HG02610 (cell line): ENCODE measurements at regions not wholly inside any gene's neighbourhood (a gene's known extent, or its start where the extent isn't known, plus 50 kb on each side); places are given as distances from the start of the nearest gene placed in this dataset.
"Not testable (repeated sequence)": the region's sequence is repeated elsewhere in the genome, so short reads cannot be mapped to it uniquely, and the experiment has no call there.

Experiments
- ATAC-seq: cut with Tn5 transposase; IDR thresholded peaks from one replicate; pipeline ENCODE4 v1.9.1; 2021; ENCODE audit warnings: mild to moderate bottlenecking, moderate library complexity; ENCODE audit not compliant: unreplicated experiment

DNA sequence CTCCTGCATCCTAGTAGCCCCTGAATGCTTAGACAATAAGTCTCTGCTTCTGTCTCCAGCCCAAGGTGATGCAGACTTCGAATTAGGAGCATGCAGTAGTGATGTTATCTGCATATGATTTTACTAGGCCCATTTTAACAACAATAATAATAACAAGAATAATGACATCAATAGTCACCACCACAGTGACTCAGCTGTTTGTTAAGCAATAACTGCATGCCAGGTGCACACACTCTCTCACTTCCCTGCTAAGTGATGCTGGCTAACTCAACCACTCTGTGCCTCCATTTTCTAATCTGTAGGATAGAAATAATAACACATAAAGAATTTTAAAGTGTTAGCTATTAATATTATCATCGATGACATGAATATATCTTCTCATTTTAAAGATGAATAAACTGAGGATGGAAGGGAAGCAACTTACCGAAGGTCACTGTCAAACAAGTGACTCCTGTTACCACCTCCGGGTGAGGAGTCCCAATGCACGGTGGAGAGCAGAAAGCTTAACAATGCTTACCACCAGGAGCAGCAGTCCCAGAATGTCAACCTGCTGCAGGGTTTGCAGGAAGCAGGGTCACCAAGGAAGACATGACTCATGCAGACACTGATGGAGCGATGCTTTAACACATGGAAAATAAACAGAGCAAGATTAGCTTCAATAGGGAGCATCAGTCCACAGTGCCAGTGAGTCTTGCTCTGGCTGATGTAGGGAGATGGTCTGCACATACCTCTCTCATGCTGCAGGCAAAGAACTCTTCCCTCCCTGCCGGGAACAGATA is 290.2 kb downstream of the SPATA17 start:
- ATAC-seq = no peak

DNA sequence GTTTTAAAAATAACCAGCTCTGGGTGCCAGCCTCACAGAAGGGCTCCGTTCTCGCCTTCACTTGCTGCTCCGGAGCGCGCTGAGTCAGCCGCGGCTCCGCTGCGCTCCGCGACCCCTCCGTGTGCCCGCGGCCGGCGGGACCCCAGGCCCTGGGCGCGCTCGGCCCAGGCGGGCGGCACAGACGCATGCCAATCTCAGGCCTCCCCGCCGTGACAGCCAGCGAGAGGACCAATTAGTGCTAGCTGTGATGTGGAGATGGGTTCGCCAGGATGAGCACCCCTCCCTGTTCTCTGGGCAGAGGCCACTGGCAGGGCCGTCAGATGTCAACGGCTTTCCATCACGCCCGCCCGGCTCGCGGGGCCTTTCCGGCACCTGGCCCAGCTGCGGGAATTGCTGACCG is 293.8 kb downstream of the SPATA17 start:
- ATAC-seq = no peak

DNA sequence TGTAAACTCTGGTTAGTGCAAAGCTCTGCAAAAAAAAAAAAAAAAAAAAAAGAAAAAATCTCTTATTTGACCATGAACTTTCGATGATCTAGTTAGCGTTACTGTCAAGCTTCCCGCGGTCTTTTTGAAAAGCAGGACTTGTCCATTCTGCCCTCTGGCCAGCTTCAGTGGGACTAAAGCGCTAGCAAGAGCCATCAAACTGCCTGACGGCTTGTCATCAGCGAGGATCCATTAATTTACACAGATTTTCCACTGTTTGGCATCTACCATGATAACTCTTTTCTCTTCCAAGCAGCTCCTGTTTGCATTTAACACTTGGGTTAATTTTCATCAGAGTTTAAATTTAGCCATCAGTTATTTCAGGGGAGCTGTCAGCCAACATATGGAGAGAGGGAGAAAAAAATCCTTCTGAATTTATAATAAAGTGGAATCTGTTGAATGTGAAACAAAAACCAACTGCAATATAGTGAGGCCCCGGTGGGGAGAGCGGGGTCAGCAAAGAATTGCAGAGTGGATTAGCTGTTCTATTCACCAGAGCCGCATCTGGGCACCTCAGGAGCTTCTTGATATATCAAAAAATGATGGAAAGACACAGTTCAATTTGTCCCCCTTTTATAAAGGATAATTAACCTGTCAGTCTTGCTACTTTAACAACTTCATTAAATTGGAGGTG is 298.2 kb downstream of the SPATA17 start:
- ATAC-seq = no peak

DNA sequence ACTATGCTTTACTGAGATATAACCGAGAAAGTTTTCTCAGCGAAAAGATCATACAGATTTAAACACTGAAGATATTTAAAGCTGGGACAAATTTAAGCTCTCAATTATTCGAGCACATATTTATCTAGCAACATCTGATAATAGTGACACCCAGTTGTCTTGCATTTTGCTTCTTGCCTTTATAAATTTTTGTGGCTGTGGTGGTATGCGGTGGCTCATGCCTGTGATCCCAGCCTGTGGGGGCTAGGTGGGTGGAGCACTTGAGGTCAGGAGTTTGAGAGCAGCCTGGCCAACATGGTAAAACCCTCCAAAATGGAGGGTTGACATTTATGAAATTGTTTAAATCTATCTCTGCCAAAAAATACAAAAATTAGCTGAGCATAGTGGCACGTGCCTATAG is 312.2 kb downstream of the SPATA17 start:
- no peak for ATAC-seq

DNA sequence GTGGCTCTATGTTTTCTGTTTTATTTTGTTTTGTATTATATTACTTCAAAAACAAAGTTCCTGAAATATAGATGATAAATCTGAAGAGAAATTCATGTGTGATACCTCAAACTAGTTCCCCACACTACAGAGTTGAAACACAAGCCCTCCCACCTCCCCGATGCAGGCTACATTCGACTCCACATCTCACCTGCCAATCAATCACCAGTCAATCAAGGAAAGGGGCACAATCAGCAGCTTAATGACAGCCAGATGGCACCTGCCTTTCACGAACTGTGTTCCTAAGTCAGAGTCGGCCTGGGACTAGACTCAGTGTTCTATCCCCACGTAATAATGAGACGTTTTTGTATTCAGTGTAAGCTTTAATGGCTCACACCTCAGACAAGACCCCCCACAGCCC is 313.4 kb downstream of the SPATA17 start:
- no peak for ATAC-seq

DNA sequence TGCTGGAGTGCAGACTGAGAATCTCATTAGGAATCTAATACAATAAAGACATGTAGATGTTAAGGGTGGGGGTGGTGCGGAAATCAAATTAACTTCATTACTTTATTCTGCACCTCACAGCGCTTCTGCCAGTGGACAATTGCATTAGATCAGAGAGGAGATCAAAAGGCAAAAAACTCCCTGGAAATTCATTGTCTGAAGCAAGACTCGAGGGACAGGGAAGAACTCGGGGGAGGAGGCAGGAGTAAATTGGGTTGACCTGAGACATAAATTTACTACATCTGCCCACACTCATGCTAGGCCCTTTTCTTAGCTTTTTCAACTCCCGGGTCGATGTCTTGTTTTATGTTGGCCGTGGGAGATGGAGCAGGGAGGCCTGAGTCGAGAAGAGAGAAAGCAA is 315.4 kb downstream of the SPATA17 start:
- ATAC-seq = no peak

DNA sequence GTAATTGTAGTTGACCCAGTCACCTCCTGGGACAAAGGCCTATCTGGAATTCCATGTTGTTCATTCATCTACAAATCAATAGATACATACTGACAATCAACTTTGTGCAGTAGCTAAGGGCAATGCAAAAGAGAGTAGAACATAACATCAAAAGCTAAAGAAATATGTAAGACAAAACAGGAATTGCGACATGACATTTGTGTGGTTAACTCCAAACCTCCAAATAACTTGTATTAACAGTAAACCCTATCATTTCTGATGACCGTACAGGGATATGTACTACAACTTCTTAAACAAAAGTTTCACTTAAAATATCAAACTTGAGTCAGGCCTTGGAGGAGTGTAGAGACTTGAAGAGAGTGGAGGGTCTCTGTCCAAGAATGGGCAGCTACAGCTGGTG is 317.6 kb downstream of the SPATA17 start:
- ATAC-seq = no peak

DNA sequence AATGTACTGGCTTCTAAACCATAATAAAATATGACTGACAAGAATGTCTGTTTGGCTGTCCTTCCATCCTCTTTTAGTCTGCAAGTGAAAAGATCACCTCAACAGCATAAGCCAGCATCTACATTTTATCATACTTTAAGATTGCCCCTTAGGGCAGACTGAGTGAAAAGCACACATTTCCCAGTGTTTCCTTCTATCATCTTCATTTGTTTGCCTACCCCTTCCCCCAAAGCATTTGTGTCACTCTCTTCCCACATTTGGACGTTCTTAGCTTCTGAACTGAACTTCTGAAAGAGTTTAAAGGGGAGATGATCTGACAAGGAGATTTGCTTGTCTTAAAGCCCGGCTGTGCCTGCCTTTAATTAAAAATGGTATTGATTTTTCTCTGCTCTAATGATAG is 322.2 kb downstream of the SPATA17 start:
- ATAC-seq = no peak

DNA sequence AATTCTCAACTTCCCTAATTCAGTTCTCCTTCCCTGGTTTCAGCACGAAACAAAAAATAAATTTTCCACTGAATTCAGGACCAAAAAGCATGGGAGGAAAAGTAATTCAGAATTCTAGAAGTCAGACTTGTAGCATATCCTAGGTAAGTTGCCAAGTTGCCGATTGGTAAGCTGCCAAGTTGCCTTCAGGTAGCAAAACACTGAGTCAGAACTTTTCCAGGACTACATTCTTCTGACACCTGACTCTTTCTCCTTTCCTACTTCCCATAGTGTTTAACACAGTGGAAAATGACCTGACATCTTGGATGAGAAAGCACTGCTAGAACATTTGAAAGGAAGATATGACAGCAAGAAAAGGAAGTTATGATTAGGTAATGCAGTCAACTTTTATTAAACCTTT is 322.8 kb downstream of the SPATA17 start:
- no peak for ATAC-seq

DNA sequence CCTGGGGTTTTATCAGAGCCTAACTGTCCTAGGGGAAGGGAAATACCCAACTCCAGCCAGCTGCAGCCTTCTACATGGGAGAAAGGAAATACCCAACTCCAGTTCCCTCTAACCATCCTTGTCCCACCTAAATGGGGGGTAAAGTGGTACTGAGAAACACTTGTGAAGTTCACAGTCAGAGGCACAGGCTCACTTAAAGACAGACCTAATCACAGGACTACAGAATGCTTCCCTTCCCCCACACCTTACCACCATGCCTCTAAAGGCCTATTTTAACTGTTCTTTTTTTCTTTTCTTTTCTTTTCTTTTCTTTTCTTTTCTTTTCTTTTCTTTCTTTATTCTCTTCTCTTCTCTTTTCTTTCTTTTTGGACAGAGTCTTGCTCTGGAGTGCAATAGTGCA is 324.6 kb downstream of the SPATA17 start:
- ATAC-seq = no peak

DNA sequence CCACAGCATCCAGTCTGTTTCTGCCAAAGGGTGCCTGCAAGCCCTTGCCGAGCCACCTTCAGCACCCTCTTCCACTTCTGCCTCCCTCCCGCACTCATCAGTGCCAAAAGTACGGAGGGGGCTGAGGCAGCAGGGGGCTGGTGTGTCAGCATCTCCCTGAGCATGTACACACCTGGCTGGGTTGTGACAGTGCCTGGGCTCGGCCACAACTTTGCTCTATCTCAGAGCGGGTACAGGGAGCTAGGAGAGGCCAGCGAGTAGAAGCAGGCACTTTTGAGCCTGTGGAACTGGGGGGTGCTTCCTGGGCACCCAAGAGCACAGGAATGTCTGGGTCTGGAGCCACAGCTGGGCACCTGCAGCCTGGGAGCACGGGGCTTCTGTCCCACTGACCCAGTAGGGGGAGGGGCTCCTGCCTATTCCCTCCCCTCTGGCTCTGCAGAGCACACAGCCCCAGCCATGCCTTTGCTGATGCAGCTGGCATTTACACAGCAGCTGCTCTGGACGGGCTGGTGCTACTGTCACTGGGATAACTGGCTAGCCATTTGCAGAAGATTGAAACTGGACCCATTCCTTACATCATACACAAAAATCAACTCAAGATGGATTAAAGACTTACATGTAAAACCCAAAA is 319.8 kb upstream of the RRP15 start:
- no peak for ATAC-seq

DNA sequence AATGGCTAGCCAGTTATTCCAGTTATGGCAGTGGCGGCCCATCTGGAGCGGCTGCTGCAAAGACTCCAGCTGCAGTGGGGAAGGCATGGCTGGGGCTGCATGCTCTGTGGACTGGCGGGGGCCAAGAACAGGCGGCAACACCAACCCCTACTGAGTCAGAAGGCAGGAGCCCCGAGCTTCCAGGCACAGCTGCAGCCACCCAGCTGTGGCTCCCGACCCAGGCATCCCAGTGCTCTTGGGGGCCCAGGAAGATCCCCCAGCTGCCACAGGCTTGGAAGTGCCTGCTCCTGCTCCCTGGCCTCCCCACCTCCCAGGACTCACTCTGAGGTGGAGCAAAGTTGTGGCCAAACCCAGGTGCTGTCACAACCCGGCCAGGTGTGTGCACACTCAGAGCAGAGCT is 317.0 kb upstream of the RRP15 start:
- ATAC-seq = no peak

DNA sequence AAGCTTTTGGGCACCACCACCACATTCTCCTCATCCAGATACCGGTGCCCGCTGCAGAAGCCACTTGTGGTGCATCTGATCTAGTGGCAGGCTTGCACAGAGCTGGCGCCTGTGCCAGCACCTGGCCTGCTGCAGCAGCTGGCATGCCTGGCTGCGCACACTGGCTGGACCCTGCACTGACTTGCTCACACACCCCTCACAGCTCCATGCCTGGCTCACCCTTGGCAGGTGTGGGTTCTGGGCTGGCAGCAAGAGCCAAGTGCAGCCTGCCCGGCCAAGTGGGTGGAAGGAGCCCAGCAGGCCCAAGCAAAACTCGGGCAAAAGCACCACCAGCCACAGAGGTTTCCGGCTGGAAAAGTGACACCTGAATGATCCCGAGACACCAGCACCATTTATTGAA is 315.7 kb upstream of the RRP15 start:
- no peak for ATAC-seq

DNA sequence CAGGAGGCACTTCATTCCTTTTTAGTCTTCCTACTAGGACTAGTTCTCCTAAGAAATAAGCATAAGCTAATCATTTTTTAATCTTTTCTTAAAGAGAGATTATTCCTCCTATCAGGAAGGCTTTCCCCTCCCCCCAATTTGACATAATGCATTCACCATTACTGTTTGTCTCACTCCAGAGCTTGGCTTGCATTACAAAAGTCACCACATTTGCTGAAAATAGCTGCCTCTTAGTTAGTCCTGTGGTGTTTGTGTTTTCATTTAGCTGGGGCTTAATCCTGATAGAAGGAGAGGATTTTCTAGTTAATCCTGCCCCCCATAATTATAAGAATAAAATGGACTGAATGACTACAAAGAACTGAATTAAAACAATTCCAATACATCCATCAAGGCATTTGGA is 307.1 kb upstream of the RRP15 start:
- no peak for ATAC-seq

DNA sequence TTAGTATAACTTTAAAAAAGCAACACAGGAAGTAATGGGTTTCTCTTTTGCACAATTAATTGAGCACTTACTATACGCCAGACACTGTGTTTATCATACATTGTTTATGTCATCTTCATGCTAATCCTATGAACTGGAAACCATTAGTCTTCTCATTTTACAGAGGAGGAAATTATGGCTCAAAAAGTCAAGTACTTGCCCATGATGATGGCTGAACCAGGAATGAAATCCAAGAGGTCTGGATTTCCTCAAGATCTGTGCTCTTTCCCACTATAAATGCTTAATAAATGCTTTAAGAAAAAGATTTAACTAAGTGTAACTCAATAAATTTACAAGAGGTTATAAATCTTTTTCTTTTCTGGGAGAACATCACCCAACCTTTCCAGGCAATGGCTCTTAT is 303.7 kb upstream of the RRP15 start:
- no peak for ATAC-seq

DNA sequence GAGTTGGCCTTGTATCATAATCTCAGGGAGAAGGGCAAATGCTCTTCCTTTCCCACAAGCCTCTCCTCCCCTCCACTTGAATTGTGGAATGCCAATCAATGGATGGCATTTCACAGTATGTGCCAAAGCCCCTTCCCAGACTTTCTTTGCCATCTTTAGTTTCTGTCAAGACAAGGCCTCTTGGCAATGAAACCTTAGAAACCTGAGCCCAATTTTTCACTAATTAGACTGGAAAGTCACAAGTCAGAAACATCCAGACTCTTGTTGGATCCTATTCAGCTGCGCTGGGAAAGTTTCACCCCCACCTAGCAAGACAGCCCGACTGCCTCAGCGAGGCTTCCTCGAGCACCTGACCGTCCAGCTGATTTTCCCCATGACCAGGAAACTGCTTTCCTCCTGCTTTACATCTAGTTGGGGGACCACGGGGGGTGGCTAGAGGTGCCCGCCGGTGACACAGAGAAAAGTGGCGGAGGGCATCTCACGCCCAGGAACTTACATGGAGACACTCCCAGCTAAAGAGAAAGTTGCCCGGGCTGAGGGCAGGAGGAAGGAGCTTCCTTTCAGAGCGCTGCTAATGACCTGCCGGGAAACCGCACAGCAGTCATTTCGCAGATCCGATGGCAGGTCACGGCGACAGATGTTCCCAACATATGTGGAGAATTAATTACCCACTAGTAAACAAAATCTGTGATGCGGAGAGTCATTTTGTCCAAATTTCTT is 302.6 kb upstream of the RRP15 start:
- no peak for ATAC-seq

DNA sequence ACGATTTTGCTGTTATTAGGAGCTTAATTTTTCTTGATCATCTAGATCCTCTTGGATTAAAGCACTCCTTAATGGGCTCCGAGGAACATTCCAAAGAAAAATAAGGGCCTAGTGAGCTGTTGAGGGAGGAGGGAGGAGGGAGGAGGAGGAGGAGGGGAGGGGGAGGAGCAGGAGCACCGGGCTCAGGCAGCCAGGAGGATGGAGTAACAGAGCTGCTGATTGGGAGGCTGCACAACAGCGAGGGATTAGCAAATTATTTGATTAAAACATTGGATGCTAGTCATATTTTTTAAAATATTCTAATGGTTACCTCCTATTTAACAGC is 302.1 kb upstream of the RRP15 start:
- no peak for ATAC-seq

DNA sequence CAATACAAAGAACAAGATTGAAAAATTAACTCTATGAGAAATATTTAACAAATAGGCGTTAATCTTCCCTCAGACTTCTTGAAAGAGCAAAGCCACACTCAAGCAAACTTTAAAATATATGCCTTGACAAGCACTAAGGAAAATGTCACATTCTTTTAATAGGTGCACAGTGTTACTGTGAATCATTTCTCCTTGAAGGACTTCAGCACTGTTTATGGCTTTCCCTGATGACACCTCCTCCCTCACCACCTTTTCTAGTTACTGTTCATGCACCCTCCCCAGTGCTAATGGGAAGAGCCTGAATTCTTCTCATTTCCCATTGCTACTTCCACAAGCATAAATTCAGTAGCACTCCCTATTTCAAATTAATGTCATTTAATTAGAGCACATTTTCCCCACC is 299.5 kb upstream of the RRP15 start:
- no peak for ATAC-seq

DNA sequence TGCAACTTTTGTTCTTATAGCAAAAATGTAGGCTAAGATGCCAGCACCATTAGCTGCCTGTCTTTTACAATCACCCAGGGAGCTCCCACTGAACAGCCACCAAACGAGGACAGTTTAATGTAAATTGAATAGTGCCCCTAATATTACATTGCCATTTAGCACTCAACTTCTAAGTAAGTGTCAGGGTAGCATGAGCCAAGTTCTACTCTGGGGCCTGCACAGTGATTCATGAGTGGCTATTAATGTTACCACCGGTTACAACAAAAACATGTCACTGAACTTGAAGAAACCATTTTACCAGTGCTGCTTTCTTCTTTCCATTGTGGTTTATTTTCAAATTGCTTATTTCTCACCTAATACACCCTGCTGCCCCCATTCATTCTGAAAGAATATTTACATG is 295.6 kb upstream of the RRP15 start:
- no peak for ATAC-seq

DNA sequence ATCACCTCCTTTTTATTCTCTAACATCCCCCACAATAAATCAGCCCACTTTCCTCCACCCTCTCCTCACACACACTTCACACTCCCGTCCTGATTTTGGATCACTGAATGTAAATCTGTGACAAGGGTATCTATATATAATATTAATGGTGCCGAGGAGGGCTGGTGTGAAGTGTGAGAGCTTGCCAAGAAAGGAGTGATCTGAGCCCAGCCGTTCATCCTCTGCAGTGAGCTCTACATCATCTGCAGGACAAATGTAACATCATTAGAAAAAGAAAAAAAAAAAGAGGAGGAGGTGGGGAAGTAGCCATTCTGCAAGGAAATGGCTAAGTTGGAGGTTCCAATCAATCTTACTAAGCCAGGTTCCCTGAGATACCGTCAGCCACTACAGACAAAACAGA is 291.7 kb upstream of the RRP15 start:
- ATAC-seq = no peak

DNA sequence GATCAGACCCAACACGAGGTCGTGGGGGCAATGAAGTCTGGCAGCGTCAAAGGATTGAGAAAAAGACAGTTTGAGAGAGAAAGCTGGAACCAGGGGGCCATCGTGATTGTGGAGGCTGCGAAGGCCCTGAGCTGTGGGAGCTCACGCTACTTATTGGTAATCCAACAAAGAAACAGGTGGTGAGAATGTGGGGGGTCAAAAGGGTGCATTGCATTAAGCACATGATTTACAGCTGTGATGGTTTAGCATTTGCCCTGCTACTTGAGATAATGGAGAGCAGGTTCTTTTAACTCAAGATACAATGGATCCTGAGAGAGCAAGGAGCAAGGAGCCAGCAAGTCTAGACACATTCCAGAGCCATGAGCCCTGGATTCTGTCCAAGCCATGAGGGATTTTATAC is 276.8 kb upstream of the RRP15 start:
- ATAC-seq = not testable (repeated sequence)

DNA sequence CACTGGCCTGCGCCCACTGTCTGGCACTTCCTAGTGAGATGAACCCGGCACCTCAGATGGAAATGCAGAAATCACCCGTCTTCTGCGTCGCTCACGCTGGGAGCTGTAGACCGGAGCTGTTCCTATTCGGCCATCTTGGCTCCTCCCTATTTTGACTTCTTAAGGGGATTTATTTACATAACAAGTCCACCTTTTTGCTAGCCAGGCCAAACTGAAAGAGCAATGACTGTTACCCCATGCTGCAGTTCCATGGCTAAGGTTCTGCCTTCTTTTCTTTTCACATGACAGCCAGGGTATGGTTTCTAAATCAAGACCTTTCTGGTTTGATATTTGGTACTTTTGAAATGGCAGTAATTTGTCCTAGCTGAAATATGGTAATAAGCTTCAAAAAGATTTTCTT is 270.0 kb upstream of the RRP15 start:
- not testable (repeated sequence) for ATAC-seq
